Activated T-helper 1 cell treated with anti-CD3 and anti-CD28 coated beads, Interleukin-2, amount 50 U/mL, for 16 hours (primary cell): ENCODE measurements at regions not wholly inside any gene's neighbourhood (a gene's known extent, or its start where the extent isn't known, plus 50 kb on each side); places are given as distances from the start of the nearest gene placed in this dataset.
"Not testable (repeated sequence)": the region's sequence is repeated elsewhere in the genome, so short reads cannot be mapped to it uniquely, and the experiment has no call there.

Experiments
- DNase-seq, 2 donors: peaks; one replicate each; pipeline ENCODE4 v3.0.0-alpha.2; 2020; ENCODE audit warnings: low read depth in 1 of 2, low spot score in 1 of 2

DNA sequence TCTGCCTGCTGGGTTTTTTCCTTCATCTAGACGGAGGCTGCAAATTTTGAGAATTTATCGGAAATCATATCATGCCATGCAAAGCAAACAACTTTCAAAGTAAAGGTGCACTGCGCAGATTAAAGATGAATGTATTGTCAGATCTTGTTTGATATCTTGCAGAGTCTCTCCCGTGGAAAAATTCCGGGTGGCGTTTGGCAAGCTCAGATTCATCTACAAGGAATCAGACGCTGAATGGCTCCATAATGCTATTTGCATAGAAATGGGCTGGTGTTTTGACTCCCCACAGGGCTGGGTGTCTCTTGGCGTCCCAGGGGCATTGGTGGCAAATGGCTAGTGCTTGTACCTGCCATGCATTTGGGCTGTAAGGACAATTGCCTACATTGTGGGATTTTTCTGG, 274.0 kb downstream of the VRK1 start:
- DNase-seq, result no peak

GRCh38 chr14:97073622-97074021, 276.4 kb downstream of the VRK1 start:
- DNase-seq, result no peak

- DNase-seq, result no peak
Measured at GRCh38 chr14:97074456-97074855, 277.3 kb downstream of the VRK1 start.

GRCh38 chr14:97074856-97075255, 277.7 kb downstream of the VRK1 start:
- DNase-seq, result no peak

DNA sequence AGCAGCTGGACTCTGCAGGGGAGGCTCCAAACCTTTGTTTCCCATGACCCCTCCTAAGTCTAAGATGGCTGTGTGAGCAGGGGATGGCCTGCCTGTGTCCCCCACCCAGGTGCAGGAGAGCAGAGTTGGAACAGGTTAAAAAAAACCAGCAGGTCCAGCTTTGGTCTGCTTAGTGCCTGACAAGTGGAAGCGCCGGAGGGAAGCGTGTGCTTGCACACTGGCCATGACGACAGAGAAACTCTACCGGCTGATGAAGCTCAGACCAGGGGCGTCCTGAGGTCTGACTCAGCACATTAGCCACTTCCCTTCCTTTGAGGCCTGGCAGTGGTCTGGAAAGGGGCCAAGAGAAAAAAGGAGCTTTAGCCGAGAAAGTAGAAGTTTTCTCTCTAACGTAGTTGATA, 280.1 kb downstream of the VRK1 start:
- DNase-seq, result no peak

GRCh38 chr14:97077687-97078086, 280.5 kb downstream of the VRK1 start:
- no peak for DNase-seq

- no peak for DNase-seq
Measured at GRCh38 chr14:97080991-97081390, 283.8 kb downstream of the VRK1 start.

- DNase-seq, result no peak
Measured at GRCh38 chr14:97095269-97095668, 298.1 kb downstream of the VRK1 start.

DNA sequence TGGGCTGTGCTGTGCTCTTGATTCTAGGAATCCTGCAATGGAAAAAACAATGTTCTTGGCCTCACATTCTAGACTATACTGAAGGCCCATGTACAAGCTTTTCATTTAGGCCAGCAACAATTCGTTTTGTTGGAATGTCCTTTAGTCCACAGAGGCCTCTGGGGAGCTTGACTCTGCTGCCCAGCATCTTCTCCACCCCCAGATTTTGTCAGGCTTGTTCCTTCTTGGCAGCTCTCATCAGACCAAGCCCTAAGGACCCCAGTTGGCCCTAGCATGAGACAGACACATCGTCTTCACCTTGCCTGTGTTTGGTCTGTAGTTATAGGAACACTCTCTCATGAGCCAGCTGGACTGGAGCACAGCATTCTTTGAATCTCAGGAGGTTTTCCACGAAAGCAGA, 300.1 kb downstream of the VRK1 start:
- no peak for DNase-seq

DNA sequence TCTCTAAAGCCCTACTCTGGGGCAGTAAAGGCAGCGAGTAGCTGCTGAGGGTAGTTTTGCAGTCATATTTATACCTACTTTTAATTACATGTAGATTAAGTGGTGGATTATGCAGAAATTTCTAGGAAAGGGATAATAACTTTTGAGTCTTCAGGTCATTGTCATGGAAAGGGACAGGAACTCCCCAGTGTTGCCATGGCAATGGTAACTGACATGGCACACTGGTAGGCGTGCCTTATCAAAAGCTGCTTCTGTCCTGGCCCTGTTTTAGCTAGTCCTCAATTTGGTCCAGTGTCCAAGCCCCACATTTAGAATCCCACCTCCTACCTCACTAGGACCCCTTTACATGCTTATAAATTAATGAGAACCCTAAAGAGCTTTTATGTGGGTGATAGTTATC, 303.1 kb downstream of the VRK1 start:
- no peak for DNase-seq

GRCh38 chr14:97101561-97101960, 304.4 kb downstream of the VRK1 start:
- DNase-seq, result no peak

- no peak for DNase-seq
Measured at GRCh38 chr14:97104029-97104428, 306.8 kb downstream of the VRK1 start.

DNA sequence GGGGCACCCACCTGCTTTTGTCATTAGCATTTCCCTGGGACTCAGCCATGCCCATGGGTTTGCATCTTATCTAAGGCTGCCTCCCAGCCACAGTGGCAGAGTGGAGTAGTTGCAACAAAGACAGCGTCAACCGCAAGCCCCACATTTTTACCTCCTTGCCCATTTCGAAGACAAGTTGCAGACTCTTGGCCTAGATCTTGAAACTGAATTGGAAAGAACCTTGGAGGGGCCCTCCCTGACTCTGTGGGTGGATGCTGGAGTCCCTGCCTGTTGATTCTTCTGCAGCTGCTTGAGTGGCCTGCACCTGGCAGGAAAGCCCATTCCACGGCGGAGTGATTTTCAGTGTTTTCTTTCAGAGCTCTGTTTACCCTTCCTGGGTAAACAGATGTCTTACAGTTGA, 309.0 kb downstream of the VRK1 start:
- DNase-seq, result no peak

GRCh38 chr14:97106609-97107008, 309.4 kb downstream of the VRK1 start:
- DNase-seq, result no peak

- no peak for DNase-seq
Measured at GRCh38 chr14:97107080-97107479, 309.9 kb downstream of the VRK1 start.

DNA sequence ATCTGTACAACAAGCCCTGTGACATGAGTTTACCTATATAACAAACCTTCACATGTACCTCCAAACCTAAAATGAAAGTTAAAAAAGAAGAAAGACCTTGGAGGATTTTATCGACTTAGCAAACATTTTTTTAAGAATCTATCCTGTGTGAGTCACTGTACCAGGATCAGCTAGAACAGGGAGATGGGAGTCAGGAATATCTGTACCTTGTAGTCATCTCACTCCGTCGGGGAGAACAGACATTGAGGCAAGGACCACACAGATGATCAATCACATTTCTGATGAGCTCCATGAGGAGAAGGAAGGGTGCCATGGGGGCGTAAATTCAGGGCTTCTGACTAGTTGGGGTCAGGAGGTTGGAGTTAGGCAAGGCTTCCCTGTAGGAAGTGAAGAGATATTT, 310.6 kb downstream of the VRK1 start:
- DNase-seq, result no peak

DNA sequence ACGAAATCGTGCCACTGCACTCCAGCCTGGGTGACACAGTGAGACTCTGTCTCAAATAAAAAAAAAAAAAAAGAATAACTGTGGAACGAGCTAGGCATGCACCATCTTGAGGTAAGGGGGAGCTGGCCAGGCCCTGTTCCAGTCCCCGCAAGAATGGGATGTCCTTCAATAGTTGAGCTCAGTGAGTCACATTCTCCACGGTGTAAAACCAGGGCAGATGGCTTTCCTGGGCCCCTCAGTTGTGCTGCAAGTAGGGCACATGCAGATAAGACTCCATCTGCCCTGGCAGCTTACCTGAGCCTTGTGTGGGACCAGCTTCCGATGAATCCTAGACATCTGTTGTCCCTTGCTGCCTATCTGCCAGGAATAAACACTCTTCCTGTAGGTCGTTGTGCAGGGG, 312.1 kb downstream of the VRK1 start:
- no peak for DNase-seq

- no peak for DNase-seq
Measured at GRCh38 chr14:97113339-97113738, 316.2 kb downstream of the VRK1 start.

DNA sequence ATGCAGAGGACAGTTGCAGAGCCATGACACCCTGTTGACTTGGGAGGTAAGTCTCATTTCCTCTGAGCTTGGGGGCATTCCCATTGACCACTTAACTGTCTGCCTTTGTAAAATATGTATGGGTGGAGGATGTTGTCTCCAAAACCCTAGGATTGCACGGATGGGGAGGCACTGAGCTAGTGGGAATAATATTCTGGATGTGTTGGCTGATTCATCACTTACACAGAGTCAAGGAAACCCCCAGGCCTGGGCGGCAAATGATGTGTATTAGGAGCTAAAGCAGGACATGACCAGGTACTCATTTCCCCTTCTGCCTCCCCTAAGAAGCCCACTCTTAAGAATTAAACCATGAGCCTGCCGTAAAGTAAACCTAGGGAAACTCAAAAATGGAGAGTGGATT, 319.4 kb downstream of the VRK1 start:
- DNase-seq, result no peak

- DNase-seq, result no peak
Measured at GRCh38 chr14:97117693-97118092, 320.5 kb downstream of the VRK1 start.

DNA sequence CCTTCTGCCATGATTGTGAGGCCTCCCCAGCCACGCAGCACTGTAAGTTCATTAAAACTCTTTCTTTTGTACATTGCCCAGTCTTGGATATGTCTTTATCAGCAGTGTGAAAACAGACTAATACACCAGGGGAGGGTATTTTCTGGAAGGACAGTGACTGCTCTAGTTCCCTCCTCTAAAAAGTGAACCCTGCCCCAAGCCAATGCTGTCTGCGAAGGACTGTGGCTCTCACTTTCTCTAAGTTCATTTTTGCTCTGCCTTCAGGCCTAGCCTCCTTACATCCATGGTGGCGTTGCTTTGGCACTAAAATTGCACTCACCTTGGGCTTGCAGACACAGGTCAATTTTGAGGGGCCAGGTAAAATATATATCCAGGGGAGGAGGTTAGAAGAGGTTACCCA, 323.0 kb downstream of the VRK1 start:
- DNase-seq, result no peak

DNA sequence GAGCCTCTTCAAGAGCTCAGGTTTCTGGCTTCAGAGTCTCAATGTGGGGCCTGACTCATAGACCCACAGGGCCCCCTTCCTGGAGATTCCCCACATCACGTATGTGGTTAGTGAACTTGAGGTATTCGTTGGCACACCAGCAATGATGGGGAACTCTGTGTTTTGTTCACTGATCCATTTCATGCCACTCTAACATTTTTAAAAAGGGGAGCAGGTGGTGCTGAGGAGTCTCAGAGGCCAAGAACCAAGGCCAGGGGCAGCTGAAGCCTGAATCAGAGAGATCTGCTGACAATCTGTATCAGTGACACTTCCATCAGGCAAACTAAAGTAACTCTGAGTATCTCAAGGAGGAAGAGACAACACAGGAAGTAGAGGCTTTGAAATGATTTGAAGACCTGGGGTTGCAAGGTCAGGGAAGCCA, 323.4 kb downstream of the VRK1 start:
- peak; percentile 7 to 27 for DNase-seq

- no peak for DNase-seq
Measured at GRCh38 chr14:97129639-97130038, 332.5 kb downstream of the VRK1 start.

- DNase-seq, result not testable (repeated sequence)
Measured at GRCh38 chr14:97135847-97136246, 338.7 kb downstream of the VRK1 start.
